ENCODE measurements at regions not wholly inside any gene's neighbourhood (a gene's known extent, or its start where the extent isn't known, plus 50 kb on each side); places are given as distances from the start of the nearest gene placed in this dataset.

GRCh38 chr4:19014594-19014993 lies 993.0 kb upstream of the LCORL start:
- TF ChIP-seq EP300 (IDR thresholded peaks at IDR 0.05) (no peak), POLR2A (IDR thresholded peaks at IDR 0.05) (no peak), POLR2AphosphoS5 (IDR thresholded peaks at IDR 0.05) (no peak)
- TF ChIP-seq, protein P1, sequence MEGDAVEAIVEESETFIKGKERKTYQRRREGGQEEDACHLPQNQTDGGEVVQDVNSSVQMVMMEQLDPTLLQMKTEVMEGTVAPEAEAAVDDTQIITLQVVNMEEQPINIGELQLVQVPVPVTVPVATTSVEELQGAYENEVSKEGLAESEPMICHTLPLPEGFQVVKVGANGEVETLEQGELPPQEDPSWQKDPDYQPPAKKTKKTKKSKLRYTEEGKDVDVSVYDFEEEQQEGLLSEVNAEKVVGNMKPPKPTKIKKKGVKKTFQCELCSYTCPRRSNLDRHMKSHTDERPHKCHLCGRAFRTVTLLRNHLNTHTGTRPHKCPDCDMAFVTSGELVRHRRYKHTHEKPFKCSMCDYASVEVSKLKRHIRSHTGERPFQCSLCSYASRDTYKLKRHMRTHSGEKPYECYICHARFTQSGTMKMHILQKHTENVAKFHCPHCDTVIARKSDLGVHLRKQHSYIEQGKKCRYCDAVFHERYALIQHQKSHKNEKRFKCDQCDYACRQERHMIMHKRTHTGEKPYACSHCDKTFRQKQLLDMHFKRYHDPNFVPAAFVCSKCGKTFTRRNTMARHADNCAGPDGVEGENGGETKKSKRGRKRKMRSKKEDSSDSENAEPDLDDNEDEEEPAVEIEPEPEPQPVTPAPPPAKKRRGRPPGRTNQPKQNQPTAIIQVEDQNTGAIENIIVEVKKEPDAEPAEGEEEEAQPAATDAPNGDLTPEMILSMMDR (IDR thresholded peaks at IDR 0.05): no peak
